ENCODE measurements at regions not wholly inside any gene's neighbourhood (a gene's known extent, or its start where the extent isn't known, plus 50 kb on each side); places are given as distances from the start of the nearest gene placed in this dataset.
A peak's percentile ranks its signal among the peaks of the same experiment; 100 is the strongest.
"Not testable (repeated sequence)": the region's sequence is repeated elsewhere in the genome, so short reads cannot be mapped to it uniquely, and the experiment has no call there.

GRCh38 chr1:38489844-38490270 is 369.7 kb downstream of the RRAGC start:
- peak; percentile 55 for TF ChIP-seq CTCF (IDR thresholded peaks at IDR 0.05; ENCODE audit: low read depth, low read length)
- peaks cover 5% of the 10 kb centered on the region for H3K27me3 ChIP-seq
- no peak overlapping the region for H3K4me3 ChIP-seq
- no peak overlapping the region for H3K27ac ChIP-seq
- H3K4me1 ChIP-seq (ENCODE audit: low read depth): no peaks in the 10 kb centered on the region
- no peaks in the 10 kb centered on the region for H3K36me3 ChIP-seq
- no peaks in the 10 kb centered on the region for H3K9me3 ChIP-seq (ENCODE audit: low read depth)
- DNase-seq (ENCODE audit: low read depth in 1 of 2, low spot score in 1 of 2): peak; percentile 19 to 43

- Histone ChIP-seq H3K4me3 (no peak overlapping the region), H3K27ac (no peak overlapping the region), H3K9me3 (ENCODE audit: low read depth) (no peaks in the 10 kb centered on the region), H3K27me3 (peaks cover 5% of the 10 kb centered on the region), H3K36me3 (no peaks in the 10 kb centered on the region), H3K4me1 (ENCODE audit: low read depth) (no peaks in the 10 kb centered on the region)
- DNase-seq (ENCODE audit: low read depth in 1 of 2, low spot score in 1 of 2): no peak
- TF ChIP-seq CTCF (IDR thresholded peaks at IDR 0.05; ENCODE audit: low read depth, low read length): no peak
These were observed 371.2 kb downstream of the RRAGC start for GRCh38 chr1:38488162-38488898.

GRCh38 chr1:38487396-38487795 is 372.2 kb downstream of the RRAGC start:
- no peaks in the 10 kb centered on the region for H3K9me3 ChIP-seq (ENCODE audit: low read depth)
- no peaks in the 10 kb centered on the region for H3K4me1 ChIP-seq (ENCODE audit: low read depth)
- DNase-seq (ENCODE audit: low read depth in 1 of 2, low spot score in 1 of 2): no peak
- TF ChIP-seq CTCF (IDR thresholded peaks at IDR 0.05; ENCODE audit: low read depth, low read length): no peak
- H3K27me3 ChIP-seq: peaks cover 5% of the 10 kb centered on the region
- no peak overlapping the region for H3K27ac ChIP-seq
- H3K36me3 ChIP-seq: no peaks in the 10 kb centered on the region
- no peak overlapping the region for H3K4me3 ChIP-seq

GRCh38 chr1:38486085-38486484 is 373.5 kb downstream of the RRAGC start:
- H3K27me3 ChIP-seq: peaks cover 5% of the 10 kb centered on the region
- no peaks in the 10 kb centered on the region for H3K36me3 ChIP-seq
- no peak for DNase-seq (ENCODE audit: low read depth in 1 of 2, low spot score in 1 of 2)
- no peak overlapping the region for H3K4me3 ChIP-seq
- H3K4me1 ChIP-seq (ENCODE audit: low read depth): no peaks in the 10 kb centered on the region
- H3K27ac ChIP-seq: no peak overlapping the region
- TF ChIP-seq CTCF (IDR thresholded peaks at IDR 0.05; ENCODE audit: low read depth, low read length): no peak
- H3K9me3 ChIP-seq (ENCODE audit: low read depth): no peaks in the 10 kb centered on the region

GRCh38 chr1:38481871-38482826 is 377.4 kb downstream of the RRAGC start:
- no peak for TF ChIP-seq CTCF (IDR thresholded peaks at IDR 0.05; ENCODE audit: low read depth, low read length)

GRCh38 chr1:38479662-38480061 is 379.9 kb downstream of the RRAGC start:
- DNase-seq (ENCODE audit: low read depth in 1 of 2, low spot score in 1 of 2); H3K4me1 ChIP-seq (ENCODE audit: low read depth): not testable (repeated sequence)
- H3K27me3 ChIP-seq: peaks cover 22% of the 10 kb centered on the region

More at GRCh38 chr1:38481871-38482826, 377.4 kb downstream of the RRAGC start:
- Histone ChIP-seq H3K4me1 (ENCODE audit: low read depth) (no peaks in the 10 kb centered on the region), H3K9me3 (ENCODE audit: low read depth) (no peaks in the 10 kb centered on the region), H3K36me3 (no peaks in the 10 kb centered on the region), H3K27me3 (peaks cover 9% of the 10 kb centered on the region), H3K4me3 (no peak overlapping the region), H3K27ac (no peak overlapping the region)
- no peak for DNase-seq (ENCODE audit: low read depth in 1 of 2, low spot score in 1 of 2)

More at GRCh38 chr1:38479662-38480061, 379.9 kb downstream of the RRAGC start:
- H3K4me3 ChIP-seq; H3K27ac ChIP-seq; H3K9me3 ChIP-seq (ENCODE audit: low read depth); H3K36me3 ChIP-seq: not testable (repeated sequence)

Measured in cardiac muscle cell (in vitro differentiated cells and primary cell).